MM.1S (cell line): ENCODE measurements at regions not wholly inside any gene's neighbourhood (a gene's known extent, or its start where the extent isn't known, plus 50 kb on each side); places are given as distances from the start of the nearest gene placed in this dataset.

ENCODE experiments used
- EZH2 ChIP-seq: fragments of 300-600 bp; sonication (generic); optimal IDR thresholded peaks from 2 replicates; pipeline ENCODE3; 2017; ENCODE audit warnings: low read depth, mild to moderate bottlenecking, antibody characterized with exemption, low read length, mixed read lengths
- EZH2phosphoT487 ChIP-seq: fragments of 300-600 bp; sonication (generic); IDR thresholded peaks from 2 replicates; pipeline ENCODE4 v1.6.1; 2018; ENCODE audit warnings: antibody characterized with exemption, low read length
- TF ChIP-seq, protein P1 (sequence below): fragments of 300-600 bp; sonication (generic); IDR thresholded peaks from 2 replicates; pipeline ENCODE4 v1.5.1; 2016; ENCODE audit warnings: antibody characterized with exemption, low read length, mixed read lengths

DNA sequence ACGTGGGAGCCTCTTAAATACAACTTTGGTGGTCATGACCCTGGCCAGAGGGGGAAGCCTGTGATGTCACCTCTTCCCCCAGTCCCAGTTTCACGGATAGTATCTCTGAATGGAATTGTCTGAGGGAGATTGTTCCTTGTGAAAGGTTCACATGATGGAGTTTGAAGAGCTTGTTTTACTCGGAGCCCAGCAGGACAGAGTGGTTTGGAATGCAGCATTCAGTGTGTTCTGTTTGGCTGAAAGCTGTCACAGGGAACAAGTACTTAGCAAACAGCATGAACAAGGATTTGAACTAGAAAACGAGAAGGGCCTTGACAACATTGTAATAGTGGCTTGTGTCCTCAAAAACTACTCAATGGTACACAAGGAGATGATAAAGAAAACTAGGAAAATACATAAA lies 133.9 kb upstream of the CXorf66 start:
- TF ChIP-seq, protein P1, sequence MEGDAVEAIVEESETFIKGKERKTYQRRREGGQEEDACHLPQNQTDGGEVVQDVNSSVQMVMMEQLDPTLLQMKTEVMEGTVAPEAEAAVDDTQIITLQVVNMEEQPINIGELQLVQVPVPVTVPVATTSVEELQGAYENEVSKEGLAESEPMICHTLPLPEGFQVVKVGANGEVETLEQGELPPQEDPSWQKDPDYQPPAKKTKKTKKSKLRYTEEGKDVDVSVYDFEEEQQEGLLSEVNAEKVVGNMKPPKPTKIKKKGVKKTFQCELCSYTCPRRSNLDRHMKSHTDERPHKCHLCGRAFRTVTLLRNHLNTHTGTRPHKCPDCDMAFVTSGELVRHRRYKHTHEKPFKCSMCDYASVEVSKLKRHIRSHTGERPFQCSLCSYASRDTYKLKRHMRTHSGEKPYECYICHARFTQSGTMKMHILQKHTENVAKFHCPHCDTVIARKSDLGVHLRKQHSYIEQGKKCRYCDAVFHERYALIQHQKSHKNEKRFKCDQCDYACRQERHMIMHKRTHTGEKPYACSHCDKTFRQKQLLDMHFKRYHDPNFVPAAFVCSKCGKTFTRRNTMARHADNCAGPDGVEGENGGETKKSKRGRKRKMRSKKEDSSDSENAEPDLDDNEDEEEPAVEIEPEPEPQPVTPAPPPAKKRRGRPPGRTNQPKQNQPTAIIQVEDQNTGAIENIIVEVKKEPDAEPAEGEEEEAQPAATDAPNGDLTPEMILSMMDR, result no peak
- no peak for TF ChIP-seq EZH2
- TF ChIP-seq EZH2phosphoT487, result no peak
